ENCODE measurements at regions not wholly inside any gene's neighbourhood (a gene's known extent, or its start where the extent isn't known, plus 50 kb on each side); places are given as distances from the start of the nearest gene placed in this dataset.

DNA sequence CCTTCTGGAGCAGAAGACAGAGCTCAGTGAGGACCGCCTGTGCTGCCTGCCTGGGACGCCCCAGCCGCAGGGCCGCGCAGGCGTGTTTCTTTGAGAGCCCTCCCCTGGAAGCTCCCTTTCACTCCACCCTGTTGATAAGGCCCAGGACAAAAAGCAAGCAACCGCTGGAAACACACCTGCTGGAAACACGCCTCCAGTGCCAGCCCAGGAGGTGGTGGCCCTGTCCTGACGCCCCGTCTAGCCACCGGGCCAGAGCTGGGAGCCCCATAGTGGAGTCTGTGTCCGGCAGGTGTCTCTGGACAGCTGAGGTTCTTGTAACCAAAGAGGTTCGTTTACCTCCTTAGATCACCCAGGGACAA, 173.8 kb downstream of the KATNAL1 start:
- Mint-ChIP-seq H3K27ac (ENCODE audit: unreplicated experiment) (no peak overlapping the region), H3K9me3 (ENCODE audit: unreplicated experiment) (no peaks in the 10 kb centered on the region), H3K4me1 (ENCODE audit: low read depth, unreplicated experiment) (peaks cover 19% of the 10 kb centered on the region), H3K36me3 (ENCODE audit: low read depth, unreplicated experiment) (peaks cover 2% of the 10 kb centered on the region), H3K27me3 (ENCODE audit: low read depth, unreplicated experiment) (peaks cover 6% of the 10 kb centered on the region), H3K4me3 (ENCODE audit: unreplicated experiment) (no peak overlapping the region)
- no peaks in the 10 kb centered on the region for H4K20me1 ChIP-seq (ENCODE audit: insufficient read depth, low read length)
- no peak overlapping the region for H3K9ac ChIP-seq (ENCODE audit: low read length)
- no peak overlapping the region for H2AFZ ChIP-seq (ENCODE audit: low read depth, low read length)
- no peak for TF ChIP-seq EZH2 (IDR thresholded peaks at IDR 0.05; ENCODE audit: insufficient read depth, low read length)
- TF ChIP-seq, protein P1, sequence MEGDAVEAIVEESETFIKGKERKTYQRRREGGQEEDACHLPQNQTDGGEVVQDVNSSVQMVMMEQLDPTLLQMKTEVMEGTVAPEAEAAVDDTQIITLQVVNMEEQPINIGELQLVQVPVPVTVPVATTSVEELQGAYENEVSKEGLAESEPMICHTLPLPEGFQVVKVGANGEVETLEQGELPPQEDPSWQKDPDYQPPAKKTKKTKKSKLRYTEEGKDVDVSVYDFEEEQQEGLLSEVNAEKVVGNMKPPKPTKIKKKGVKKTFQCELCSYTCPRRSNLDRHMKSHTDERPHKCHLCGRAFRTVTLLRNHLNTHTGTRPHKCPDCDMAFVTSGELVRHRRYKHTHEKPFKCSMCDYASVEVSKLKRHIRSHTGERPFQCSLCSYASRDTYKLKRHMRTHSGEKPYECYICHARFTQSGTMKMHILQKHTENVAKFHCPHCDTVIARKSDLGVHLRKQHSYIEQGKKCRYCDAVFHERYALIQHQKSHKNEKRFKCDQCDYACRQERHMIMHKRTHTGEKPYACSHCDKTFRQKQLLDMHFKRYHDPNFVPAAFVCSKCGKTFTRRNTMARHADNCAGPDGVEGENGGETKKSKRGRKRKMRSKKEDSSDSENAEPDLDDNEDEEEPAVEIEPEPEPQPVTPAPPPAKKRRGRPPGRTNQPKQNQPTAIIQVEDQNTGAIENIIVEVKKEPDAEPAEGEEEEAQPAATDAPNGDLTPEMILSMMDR (IDR thresholded peaks at IDR 0.05; ENCODE audit: insufficient read depth, low read depth, low read length) = no peak
- DNase-seq (ENCODE audit: low read depth) (no peak), FAIRE-seq (no peak)
- H3K9me3 ChIP-seq (ENCODE audit: insufficient read depth, low read depth, low read length) = no peaks in the 10 kb centered on the region
- H3K27me3 ChIP-seq (ENCODE audit: insufficient read depth, low read length) = no peaks in the 10 kb centered on the region
- H3K4me2 ChIP-seq (ENCODE audit: low read length) = no peak overlapping the region
- peaks cover 13% of the 10 kb centered on the region for H3K4me1 ChIP-seq (ENCODE audit: insufficient read depth, low read length)
- H3K36me3 ChIP-seq (ENCODE audit: insufficient read depth, low read length) = no peaks in the 10 kb centered on the region
- H3K27ac ChIP-seq (ENCODE audit: low read depth, low read length) = no peak overlapping the region
- H3K79me2 ChIP-seq (ENCODE audit: insufficient read depth, low read length) = no peaks in the 10 kb centered on the region
- no peak overlapping the region for H3K4me3 ChIP-seq (ENCODE audit: insufficient read depth, low read depth, low read length)

DNA sequence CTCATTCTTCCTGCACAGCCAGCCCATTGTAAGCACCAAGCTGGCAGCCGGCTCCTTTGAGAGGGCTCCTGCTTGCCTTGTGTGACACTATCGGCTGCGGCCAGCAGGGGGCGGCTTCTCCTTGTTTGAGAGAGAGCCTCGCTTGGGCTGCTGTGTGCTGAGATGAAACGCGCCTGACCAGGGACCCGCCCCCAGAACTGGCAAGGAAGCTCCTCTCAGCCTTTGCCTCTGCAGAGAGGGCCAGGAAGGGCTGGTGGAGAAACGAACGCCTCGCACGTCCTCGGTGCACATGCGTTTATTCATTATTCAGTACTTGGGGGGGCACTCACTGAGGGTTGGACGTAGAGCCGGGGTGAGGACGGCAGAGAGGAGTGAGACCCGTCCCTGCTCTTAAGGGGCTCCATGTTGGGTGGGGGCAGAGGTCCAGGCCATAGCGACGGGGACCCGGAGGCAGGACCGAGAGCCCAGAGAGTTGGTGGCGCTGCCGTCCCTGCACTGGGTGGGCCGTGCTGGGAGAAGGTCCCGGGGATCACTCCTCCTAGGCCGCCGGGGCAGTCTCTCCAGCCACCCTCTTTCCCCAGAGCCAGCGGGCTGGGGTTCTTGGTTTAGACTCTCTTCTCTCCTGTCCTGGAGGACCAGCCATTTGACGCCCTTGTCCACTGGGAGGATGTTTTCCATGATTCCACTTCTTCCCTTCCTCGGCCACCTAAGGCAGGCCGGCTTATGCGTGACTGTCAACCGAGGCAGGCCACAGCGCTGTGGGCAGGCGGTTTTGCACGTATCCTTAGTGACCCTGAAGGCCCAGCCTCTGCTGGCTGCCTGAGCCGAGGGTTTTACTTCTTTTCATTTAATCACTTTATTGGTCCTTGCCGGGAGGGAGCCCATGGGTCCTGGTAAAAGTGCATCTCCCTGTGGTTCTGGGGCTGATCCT, 174.5 kb downstream of the KATNAL1 start:
- Histone ChIP-seq H3K9ac (ENCODE audit: low read length) (no peak overlapping the region), H2AFZ (ENCODE audit: low read depth, low read length) (peak overlapping the region; percentile 51), H3K4me3 (ENCODE audit: insufficient read depth, low read depth, low read length) (no peak overlapping the region), H3K4me2 (ENCODE audit: low read length) (peak overlapping the region; percentile 63), H3K27me3 (ENCODE audit: insufficient read depth, low read length) (no peaks in the 10 kb centered on the region), H4K20me1 (ENCODE audit: insufficient read depth, low read length) (no peaks in the 10 kb centered on the region), H3K4me1 (ENCODE audit: insufficient read depth, low read length) (peaks cover 7% of the 10 kb centered on the region), H3K79me2 (ENCODE audit: insufficient read depth, low read length) (no peaks in the 10 kb centered on the region), H3K9me3 (ENCODE audit: insufficient read depth, low read depth, low read length) (no peaks in the 10 kb centered on the region), H3K36me3 (ENCODE audit: insufficient read depth, low read length) (no peaks in the 10 kb centered on the region), H3K27ac (ENCODE audit: low read depth, low read length) (no peak overlapping the region)
- Mint-ChIP-seq H3K4me3 (ENCODE audit: unreplicated experiment) (no peak overlapping the region), H3K27me3 (ENCODE audit: low read depth, unreplicated experiment) (peaks cover 6% of the 10 kb centered on the region), H3K9me3 (ENCODE audit: unreplicated experiment) (no peaks in the 10 kb centered on the region), H3K27ac (ENCODE audit: unreplicated experiment) (no peak overlapping the region), H3K4me1 (ENCODE audit: low read depth, unreplicated experiment) (peaks cover 12% of the 10 kb centered on the region), H3K36me3 (ENCODE audit: low read depth, unreplicated experiment) (peaks cover 2% of the 10 kb centered on the region)
- TF ChIP-seq EZH2 (IDR thresholded peaks at IDR 0.05; ENCODE audit: insufficient read depth, low read length) = no peak
- TF ChIP-seq, protein P1 (IDR thresholded peaks at IDR 0.05; ENCODE audit: insufficient read depth, low read depth, low read length) = peak; percentile 74
- peak; percentile 68 for DNase-seq (ENCODE audit: low read depth)
- FAIRE-seq = no peak

DNA sequence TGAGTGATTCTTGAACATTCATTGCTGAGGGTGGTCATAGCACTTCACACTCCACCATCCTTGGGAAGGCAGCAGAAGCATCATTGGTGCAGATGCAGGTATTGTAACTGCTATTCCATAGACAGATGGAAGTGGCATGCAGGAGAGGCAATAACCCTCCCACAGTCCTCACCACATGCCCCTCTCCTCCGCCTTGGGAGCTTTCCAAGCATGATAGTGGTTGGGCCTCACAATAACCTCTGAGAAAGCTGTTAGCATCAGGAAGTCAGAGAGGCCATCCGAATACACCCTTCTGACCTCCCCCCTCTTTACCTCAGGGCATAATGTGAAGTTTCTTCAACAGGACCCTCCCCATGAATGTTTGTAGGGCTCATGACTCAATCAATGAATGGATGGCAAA, 177.9 kb downstream of the KATNAL1 start:
- H2AFZ ChIP-seq (ENCODE audit: low read depth, low read length) = no peak overlapping the region
- H3K4me1 Mint-ChIP-seq (ENCODE audit: low read depth, unreplicated experiment) = peaks cover 13% of the 10 kb centered on the region
- no peak for TF ChIP-seq EZH2 (IDR thresholded peaks at IDR 0.05; ENCODE audit: insufficient read depth, low read length)
- TF ChIP-seq, protein P1 (IDR thresholded peaks at IDR 0.05; ENCODE audit: insufficient read depth, low read depth, low read length) = no peak

More for the DNA sequence above, 177.9 kb downstream of the KATNAL1 start:
- no peaks in the 10 kb centered on the region for H3K36me3 Mint-ChIP-seq (ENCODE audit: low read depth, unreplicated experiment)
- H3K4me2 ChIP-seq (ENCODE audit: low read length) = no peak overlapping the region
- no peak overlapping the region for H3K9ac ChIP-seq (ENCODE audit: low read length)
- H3K79me2 ChIP-seq (ENCODE audit: insufficient read depth, low read length) = no peaks in the 10 kb centered on the region
- H3K27ac Mint-ChIP-seq (ENCODE audit: unreplicated experiment) = no peak overlapping the region
- DNase-seq (ENCODE audit: low read depth) (no peak), FAIRE-seq (no peak)
- H3K4me1 ChIP-seq (ENCODE audit: insufficient read depth, low read length) = peaks cover 14% of the 10 kb centered on the region
- H3K27me3 Mint-ChIP-seq (ENCODE audit: low read depth, unreplicated experiment) = peaks cover 3% of the 10 kb centered on the region
- no peak overlapping the region for H3K4me3 Mint-ChIP-seq (ENCODE audit: unreplicated experiment)
- H3K9me3 Mint-ChIP-seq (ENCODE audit: unreplicated experiment) = no peaks in the 10 kb centered on the region
- no peaks in the 10 kb centered on the region for H3K36me3 ChIP-seq (ENCODE audit: insufficient read depth, low read length)
- H3K9me3 ChIP-seq (ENCODE audit: insufficient read depth, low read depth, low read length) = no peaks in the 10 kb centered on the region
- no peak overlapping the region for H3K27ac ChIP-seq (ENCODE audit: low read depth, low read length)
- H3K4me3 ChIP-seq (ENCODE audit: insufficient read depth, low read depth, low read length) = no peak overlapping the region
- H4K20me1 ChIP-seq (ENCODE audit: insufficient read depth, low read length) = no peaks in the 10 kb centered on the region
- H3K27me3 ChIP-seq (ENCODE audit: insufficient read depth, low read length) = no peaks in the 10 kb centered on the region

All from astrocyte (in vitro differentiated cells and primary cell).